NCI-H2196 (cell line): ENCODE measurements at regions not wholly inside any gene's neighbourhood (a gene's known extent, or its start where the extent isn't known, plus 50 kb on each side); places are given as distances from the start of the nearest gene placed in this dataset.
"Not testable (repeated sequence)": the region's sequence is repeated elsewhere in the genome, so short reads cannot be mapped to it uniquely, and the experiment has no call there.

Experiments used
- DNase-seq: peaks from one replicate; lab custom pipeline; 2025; ENCODE audit not compliant: unreplicated experiment; lab: John Stamatoyannopoulos, UW

- no peak for DNase-seq
Observed at GRCh38 chr15:53133255-53133850, 343.2 kb upstream of the ONECUT1 start.

- no peak for DNase-seq
Observed at GRCh38 chr15:53130943-53131342, 340.8 kb upstream of the ONECUT1 start.

- no peak for DNase-seq
Observed at GRCh38 chr15:53129121-53129904, 339.2 kb upstream of the ONECUT1 start.

GRCh38 chr15:53128652-53129051 lies 338.5 kb upstream of the ONECUT1 start:
- no peak for DNase-seq

- no peak for DNase-seq
Observed at GRCh38 chr15:53126144-53126543, 336.0 kb upstream of the ONECUT1 start.

- DNase-seq: no peak
Observed at GRCh38 chr15:53122818-53123217, 332.7 kb upstream of the ONECUT1 start.

GRCh38 chr15:53116915-53117314 lies 326.8 kb upstream of the ONECUT1 start:
- not testable (repeated sequence) for DNase-seq

GRCh38 chr15:53116169-53116568 lies 326.0 kb upstream of the ONECUT1 start:
- no peak for DNase-seq

- DNase-seq: no peak
Observed at GRCh38 chr15:53115563-53115962, 325.4 kb upstream of the ONECUT1 start.

- no peak for DNase-seq
Observed at GRCh38 chr15:53114960-53115359, 324.8 kb upstream of the ONECUT1 start.

- DNase-seq: no peak
Observed at GRCh38 chr15:53110999-53111398, 320.9 kb upstream of the ONECUT1 start.

GRCh38 chr15:53108319-53108718 lies 318.2 kb upstream of the ONECUT1 start:
- DNase-seq: no peak

- DNase-seq: no peak
Observed at GRCh38 chr15:53107855-53108254, 317.7 kb upstream of the ONECUT1 start.

- DNase-seq: no peak
Observed at GRCh38 chr15:53106505-53107286, 316.6 kb upstream of the ONECUT1 start.

GRCh38 chr15:53102483-53102882 lies 312.3 kb upstream of the ONECUT1 start:
- no peak for DNase-seq

GRCh38 chr15:53080484-53080883 lies 290.3 kb upstream of the ONECUT1 start:
- DNase-seq: no peak

- no peak for DNase-seq
Observed at GRCh38 chr15:53074221-53074620, 284.1 kb upstream of the ONECUT1 start.

- peak; percentile 1 for DNase-seq
Observed at GRCh38 chr15:53072077-53072476, 281.9 kb upstream of the ONECUT1 start.

GRCh38 chr15:53068636-53069035 lies 278.5 kb upstream of the ONECUT1 start:
- DNase-seq: no peak

- DNase-seq: no peak
Observed at GRCh38 chr15:53059273-53060043, 269.3 kb upstream of the ONECUT1 start.

GRCh38 chr15:53046153-53046790 lies 256.1 kb upstream of the ONECUT1 start:
- no peak for DNase-seq
